ENCODE measurements at regions not wholly inside any gene's neighbourhood (a gene's known extent, or its start where the extent isn't known, plus 50 kb on each side); places are given as distances from the start of the nearest gene placed in this dataset.

DNA sequence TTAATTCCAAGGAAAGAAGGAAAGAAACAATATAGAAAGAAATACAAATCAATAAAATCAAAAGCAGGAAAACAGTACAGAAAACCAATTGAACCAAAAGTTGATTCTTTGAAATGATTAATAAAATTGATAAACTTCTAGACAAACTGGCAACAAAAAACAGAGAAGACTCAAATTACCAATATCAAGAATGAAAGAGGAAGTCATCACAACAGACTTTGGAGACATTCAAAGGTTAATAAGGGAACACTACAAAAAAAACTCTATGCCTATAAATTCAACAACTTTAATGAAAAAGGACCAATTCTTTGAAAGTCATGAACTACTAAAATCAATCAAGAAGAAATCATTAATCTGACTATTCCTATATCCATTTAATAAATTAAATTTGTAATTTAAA is 329.3 kb upstream of the NR5A2 start:
- DNase-seq, result no peak
- Histone ChIP-seq H3K36me3 (ENCODE audit: control insufficient read depth in 2 of 3, insufficient read depth in 3 of 3, low read length in 3 of 3) (no peaks in the 10 kb centered on the region), H3K9ac (ENCODE audit: low read length in 3 of 3) (no peak overlapping the region), H3K4me1 (ENCODE audit: control insufficient read depth in 2 of 3, insufficient read depth in 2 of 3, low read depth in 1 of 3, low read length in 3 of 3) (no peaks in the 10 kb centered on the region), H3K9me3 (ENCODE audit: control insufficient read depth in 2 of 3, insufficient read depth in 1 of 3, low read length in 3 of 3) (no peaks in the 10 kb centered on the region), H3K27ac (ENCODE audit: low read depth in 2 of 2, low read length in 2 of 2) (no peak overlapping the region), H3K4me3 (ENCODE audit: low read length in 3 of 3) (no peak overlapping the region), H3K27me3 (ENCODE audit: control insufficient read depth, insufficient read depth, low read length) (no peaks in the 10 kb centered on the region)
- FAIRE-seq, result peak; percentile 59
- TF ChIP-seq, protein P1, sequence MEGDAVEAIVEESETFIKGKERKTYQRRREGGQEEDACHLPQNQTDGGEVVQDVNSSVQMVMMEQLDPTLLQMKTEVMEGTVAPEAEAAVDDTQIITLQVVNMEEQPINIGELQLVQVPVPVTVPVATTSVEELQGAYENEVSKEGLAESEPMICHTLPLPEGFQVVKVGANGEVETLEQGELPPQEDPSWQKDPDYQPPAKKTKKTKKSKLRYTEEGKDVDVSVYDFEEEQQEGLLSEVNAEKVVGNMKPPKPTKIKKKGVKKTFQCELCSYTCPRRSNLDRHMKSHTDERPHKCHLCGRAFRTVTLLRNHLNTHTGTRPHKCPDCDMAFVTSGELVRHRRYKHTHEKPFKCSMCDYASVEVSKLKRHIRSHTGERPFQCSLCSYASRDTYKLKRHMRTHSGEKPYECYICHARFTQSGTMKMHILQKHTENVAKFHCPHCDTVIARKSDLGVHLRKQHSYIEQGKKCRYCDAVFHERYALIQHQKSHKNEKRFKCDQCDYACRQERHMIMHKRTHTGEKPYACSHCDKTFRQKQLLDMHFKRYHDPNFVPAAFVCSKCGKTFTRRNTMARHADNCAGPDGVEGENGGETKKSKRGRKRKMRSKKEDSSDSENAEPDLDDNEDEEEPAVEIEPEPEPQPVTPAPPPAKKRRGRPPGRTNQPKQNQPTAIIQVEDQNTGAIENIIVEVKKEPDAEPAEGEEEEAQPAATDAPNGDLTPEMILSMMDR (IDR thresholded peaks at IDR 0.05; ENCODE audit: borderline replicate concordance, extremely low read depth, insufficient read depth), result no peak
- intact Hi-C loops (cut with DNase I), result no loop called here

DNA sequence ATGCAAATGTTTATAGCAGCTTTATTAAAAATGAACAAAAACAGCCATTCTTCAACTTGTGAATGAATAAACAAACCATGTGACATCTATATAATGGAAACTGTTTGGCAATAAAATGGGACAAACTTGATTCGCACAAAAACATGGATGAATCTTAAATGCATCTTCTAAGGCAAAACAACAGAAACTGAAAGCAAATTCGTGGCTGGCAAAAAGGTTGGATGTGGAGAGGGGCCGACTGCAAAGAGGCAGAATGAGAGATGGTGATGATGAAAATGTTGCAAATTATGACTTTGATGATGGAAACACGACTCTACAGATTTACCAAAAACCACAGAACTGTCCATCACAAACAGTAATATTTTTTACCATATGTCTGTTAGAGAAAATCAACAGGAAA is 327.0 kb upstream of the NR5A2 start:
- Histone ChIP-seq H3K4me1 (ENCODE audit: control insufficient read depth in 2 of 3, insufficient read depth in 2 of 3, low read depth in 1 of 3, low read length in 3 of 3) (no peaks in the 10 kb centered on the region), H3K27ac (ENCODE audit: low read depth in 2 of 2, low read length in 2 of 2) (no peak overlapping the region), H3K4me3 (ENCODE audit: low read length in 3 of 3) (no peak overlapping the region), H3K9ac (ENCODE audit: low read length in 3 of 3) (no peak overlapping the region), H3K9me3 (ENCODE audit: control insufficient read depth in 2 of 3, insufficient read depth in 1 of 3, low read length in 3 of 3) (no peaks in the 10 kb centered on the region), H3K36me3 (ENCODE audit: control insufficient read depth in 2 of 3, insufficient read depth in 3 of 3, low read length in 3 of 3) (no peaks in the 10 kb centered on the region), H3K27me3 (ENCODE audit: control insufficient read depth, insufficient read depth, low read length) (no peaks in the 10 kb centered on the region)
- FAIRE-seq (no peak), DNase-seq (no peak)
- TF ChIP-seq, protein P1 (IDR thresholded peaks at IDR 0.05; ENCODE audit: borderline replicate concordance, extremely low read depth, insufficient read depth), result no peak
- intact Hi-C loops (cut with DNase I), result no loop called here

DNA sequence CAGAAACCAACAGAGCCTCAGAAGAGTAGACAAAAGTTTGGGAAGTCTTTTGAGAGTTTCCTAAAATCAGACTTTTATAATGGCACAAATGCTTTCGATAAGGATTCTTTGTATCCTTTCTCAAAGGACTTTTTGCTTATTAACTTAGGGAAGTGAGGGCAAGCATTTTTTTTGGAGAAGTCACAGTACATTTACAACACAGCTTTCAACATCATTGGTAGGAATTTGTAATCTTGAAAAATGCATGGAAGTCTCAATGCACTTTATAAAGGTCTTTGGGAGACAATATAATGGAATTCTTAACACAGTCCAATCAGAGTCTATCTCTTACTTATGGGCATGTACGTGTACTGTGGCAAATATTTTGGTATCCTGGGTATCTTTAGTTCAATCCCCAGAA is 325.8 kb upstream of the NR5A2 start:
- DNase-seq (no peak), FAIRE-seq (no peak)
- TF ChIP-seq, protein P1 (IDR thresholded peaks at IDR 0.05; ENCODE audit: borderline replicate concordance, extremely low read depth, insufficient read depth), result no peak
- no peaks in the 10 kb centered on the region for H3K4me1 ChIP-seq (ENCODE audit: control insufficient read depth in 2 of 3, insufficient read depth in 2 of 3, low read depth in 1 of 3, low read length in 3 of 3)
- H3K27ac ChIP-seq (ENCODE audit: low read depth in 2 of 2, low read length in 2 of 2), result no peak overlapping the region
- H3K27me3 ChIP-seq (ENCODE audit: control insufficient read depth, insufficient read depth, low read length), result no peaks in the 10 kb centered on the region
- intact Hi-C loops (cut with DNase I), result no loop called here
- no peak overlapping the region for H3K4me3 ChIP-seq (ENCODE audit: low read length in 3 of 3)
- no peaks in the 10 kb centered on the region for H3K9me3 ChIP-seq (ENCODE audit: control insufficient read depth in 2 of 3, insufficient read depth in 1 of 3, low read length in 3 of 3)
- no peak overlapping the region for H3K9ac ChIP-seq (ENCODE audit: low read length in 3 of 3)
- no peaks in the 10 kb centered on the region for H3K36me3 ChIP-seq (ENCODE audit: control insufficient read depth in 2 of 3, insufficient read depth in 3 of 3, low read length in 3 of 3)

DNA sequence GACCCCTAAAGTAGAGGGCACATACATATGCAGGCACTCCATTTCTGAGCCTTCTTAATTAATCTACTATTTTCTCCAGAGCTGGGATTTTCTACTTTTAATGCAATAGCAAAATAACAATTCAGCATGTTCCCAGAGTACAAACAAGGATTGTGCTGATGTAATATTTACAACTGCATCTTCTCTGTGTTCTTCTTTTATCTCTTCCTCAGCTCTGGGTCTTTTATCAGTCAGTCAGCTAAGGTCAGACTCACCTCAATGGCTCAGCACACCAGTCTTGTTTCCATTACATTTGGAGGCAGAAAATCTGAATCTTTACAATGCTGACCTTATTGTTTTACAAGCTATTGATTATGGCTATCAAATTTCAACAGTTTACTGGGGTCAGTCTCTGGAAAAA is 323.3 kb upstream of the NR5A2 start:
- FAIRE-seq (no peak), DNase-seq (no peak)
- no peaks in the 10 kb centered on the region for H3K4me1 ChIP-seq (ENCODE audit: control insufficient read depth in 2 of 3, insufficient read depth in 2 of 3, low read depth in 1 of 3, low read length in 3 of 3)
- H3K36me3 ChIP-seq (ENCODE audit: control insufficient read depth in 2 of 3, insufficient read depth in 3 of 3, low read length in 3 of 3), result no peaks in the 10 kb centered on the region
- TF ChIP-seq, protein P1 (IDR thresholded peaks at IDR 0.05; ENCODE audit: borderline replicate concordance, extremely low read depth, insufficient read depth), result no peak
- H3K27ac ChIP-seq (ENCODE audit: low read depth in 2 of 2, low read length in 2 of 2), result no peak overlapping the region
- no peaks in the 10 kb centered on the region for H3K27me3 ChIP-seq (ENCODE audit: control insufficient read depth, insufficient read depth, low read length)
- no peaks in the 10 kb centered on the region for H3K9me3 ChIP-seq (ENCODE audit: control insufficient read depth in 2 of 3, insufficient read depth in 1 of 3, low read length in 3 of 3)
- no peak overlapping the region for H3K9ac ChIP-seq (ENCODE audit: low read length in 3 of 3)
- intact Hi-C loops (cut with DNase I), result no loop called here
- no peak overlapping the region for H3K4me3 ChIP-seq (ENCODE audit: low read length in 3 of 3)

Data from kidney (tissue), 13 donors.